Hematopoietic multipotent progenitor cell (in vitro differentiated cells): ENCODE measurements at regions not wholly inside any gene's neighbourhood (a gene's known extent, or its start where the extent isn't known, plus 50 kb on each side); places are given as distances from the start of the nearest gene placed in this dataset.
"Not testable (repeated sequence)": the region's sequence is repeated elsewhere in the genome, so short reads cannot be mapped to it uniquely, and the experiment has no call there.

ENCODE experiments used
- DNase-seq, 3 donors: peaks; one replicate each; pipeline ENCODE4 v3.0.0-alpha.2; 2011 to 2015; ENCODE audit warnings: low read depth in 2 of 3, low spot score in 2 of 3

- DNase-seq, result no peak
These were observed 62.9 kb downstream of the ACKR3 start for GRCh38 chr2:236632295-236633218.

GRCh38 chr2:236633219-236633570, 63.6 kb downstream of the ACKR3 start:
- no peak for DNase-seq

DNA sequence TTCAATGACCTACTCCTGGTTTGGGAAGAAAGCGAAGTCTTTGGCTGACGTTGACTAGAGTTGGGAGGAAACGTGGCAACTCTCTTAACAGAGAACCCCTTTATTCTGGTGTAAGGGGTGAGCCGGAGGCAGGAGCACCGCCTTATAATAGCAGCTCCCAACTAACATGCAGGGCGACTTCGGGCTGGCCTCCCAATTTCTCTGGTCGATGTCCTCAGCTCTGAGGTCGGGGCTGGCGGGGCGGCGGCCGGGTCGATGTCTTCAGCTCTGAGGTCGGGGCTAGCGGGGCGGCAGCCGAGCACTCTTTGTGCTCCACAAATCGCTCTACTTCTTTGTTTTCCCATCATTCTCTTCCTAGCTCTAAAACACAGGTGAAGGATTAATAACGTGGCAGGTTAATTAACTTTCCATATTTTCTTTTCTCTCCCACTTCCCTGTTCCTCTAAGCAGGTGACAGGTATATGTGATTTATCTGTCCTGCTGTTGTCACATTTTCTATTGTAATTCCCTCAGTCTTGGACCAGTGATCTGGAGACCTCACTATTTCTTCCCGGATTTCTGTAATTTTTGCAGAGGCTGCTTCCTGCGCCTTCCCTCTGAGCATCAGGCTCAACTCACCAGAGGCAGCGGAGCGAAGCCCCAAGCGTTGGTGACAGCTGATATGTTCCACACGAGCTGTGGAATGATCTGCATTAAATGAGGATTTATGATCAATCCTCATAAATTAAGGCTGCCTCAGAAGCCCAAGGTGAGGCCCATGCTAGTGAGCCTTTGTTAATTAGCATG, 64.3 kb downstream of the ACKR3 start:
- no peak for DNase-seq

DNA sequence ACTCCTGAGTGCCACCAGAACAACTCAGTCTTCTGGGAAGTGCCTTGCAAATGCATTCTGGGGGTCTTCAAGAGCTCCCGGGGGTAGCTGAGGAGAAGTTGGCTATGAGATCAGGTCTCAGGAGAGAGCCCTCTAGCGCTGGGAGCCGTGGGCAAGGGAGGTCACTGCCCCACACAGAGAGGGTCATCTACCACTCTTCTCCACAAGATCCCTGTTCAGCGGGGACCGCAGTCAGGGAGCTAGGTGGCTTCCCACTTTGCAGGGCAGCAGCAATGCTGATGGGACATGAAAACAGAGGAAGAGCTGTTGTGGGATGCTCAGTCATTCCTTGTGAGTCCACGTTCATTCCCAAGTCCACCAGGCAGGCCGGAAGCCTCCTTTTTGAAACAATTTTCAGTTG, 66.6 kb downstream of the ACKR3 start:
- no peak for DNase-seq

DNA sequence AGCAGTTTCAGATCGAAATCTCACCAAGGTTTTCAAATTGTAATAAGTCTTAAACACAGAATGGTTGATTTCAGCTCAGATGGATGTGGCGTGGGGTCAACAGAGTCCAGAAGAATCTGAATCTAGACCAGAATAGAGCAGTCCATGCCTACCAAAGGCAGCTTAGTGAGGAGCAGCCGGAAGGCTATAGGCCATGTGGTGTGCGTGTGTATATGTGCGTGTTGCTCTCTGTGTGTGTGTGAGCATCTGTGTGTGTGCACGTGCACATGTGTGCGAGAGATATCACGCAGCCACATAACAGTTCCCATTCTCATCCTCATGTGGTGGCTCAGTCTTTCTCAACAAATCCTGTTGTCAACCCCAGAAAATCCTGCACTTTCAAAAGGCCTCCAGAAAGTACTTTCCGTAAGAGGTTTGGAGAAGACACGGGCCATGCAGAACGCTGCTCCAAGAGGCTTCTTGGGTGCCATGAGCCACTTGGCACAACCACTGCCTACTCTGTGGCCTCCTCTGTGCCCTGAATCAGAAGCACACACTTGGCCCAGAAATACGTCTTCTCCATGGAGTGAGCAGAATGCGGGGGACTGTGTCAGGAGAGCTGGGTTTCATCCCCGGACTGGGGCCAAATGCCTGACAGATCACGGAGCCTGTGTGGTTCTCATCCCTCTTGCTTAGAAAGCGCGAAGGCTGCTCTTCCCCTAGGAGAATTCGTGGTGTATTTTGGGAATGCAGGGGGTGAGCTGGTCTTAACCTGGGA, 67.3 kb downstream of the ACKR3 start:
- DNase-seq, result no peak

DNA sequence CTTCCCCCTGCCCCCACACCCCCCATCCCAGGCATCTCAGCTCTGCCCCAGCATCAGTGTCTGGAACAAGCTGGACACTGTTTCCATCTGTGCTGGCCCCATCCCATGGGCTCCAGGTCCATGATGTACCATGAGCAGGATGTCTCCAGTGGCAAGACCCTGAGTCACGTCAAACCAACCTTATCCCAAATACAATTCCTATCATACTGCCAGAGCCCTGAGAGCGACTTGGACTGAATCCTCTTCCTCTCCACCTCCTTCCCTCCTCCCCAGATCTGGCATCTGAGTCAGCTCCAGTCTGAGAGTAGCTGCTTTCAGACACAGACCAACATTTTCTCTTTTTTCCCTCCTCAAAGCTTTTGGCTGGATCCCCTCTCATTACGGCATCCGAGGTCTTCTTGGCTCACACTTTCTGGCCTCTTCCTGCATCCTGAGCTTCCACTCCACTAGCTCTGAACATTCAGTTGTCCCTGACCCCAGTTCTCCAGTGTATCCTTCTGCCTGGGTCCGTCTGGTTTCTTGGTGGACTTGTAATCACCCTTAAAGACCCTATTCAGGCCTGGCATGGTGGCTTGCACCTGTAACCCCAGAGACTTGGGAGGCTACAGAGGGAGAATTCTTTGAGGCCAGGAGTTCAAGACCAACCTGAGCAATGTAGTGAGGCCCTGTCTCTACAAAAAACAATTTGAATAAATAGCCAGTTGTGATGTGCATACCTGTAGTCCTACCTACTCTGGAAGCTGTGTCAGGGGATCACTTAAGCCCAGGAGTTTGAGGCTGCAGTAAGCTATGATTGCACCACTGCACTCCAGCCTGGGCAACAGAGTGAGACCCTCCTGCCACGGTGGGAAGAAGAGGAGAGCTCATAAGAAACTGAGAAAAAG, 68.3 kb downstream of the ACKR3 start:
- DNase-seq, result no peak

DNA sequence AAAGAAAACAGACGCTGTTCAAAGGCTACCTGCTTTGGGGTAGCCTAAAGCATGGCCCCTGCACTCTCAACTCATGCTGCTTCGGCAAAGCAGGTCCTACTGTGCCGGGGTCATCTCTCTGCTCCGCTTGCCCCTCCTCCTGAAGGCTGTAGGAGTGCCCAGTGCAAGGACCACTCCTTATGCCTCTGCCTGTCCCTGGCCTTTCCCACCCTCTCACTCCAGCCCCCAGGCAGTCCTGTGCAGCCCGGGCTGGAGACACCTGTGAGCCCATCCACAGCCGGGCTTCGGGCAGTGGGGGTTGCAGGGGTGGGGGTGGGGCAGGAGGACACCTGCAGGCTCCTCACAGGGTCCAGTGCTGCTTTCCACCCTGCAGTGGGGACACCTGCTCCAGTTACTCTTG, 69.1 kb downstream of the ACKR3 start:
- DNase-seq, result no peak

DNA sequence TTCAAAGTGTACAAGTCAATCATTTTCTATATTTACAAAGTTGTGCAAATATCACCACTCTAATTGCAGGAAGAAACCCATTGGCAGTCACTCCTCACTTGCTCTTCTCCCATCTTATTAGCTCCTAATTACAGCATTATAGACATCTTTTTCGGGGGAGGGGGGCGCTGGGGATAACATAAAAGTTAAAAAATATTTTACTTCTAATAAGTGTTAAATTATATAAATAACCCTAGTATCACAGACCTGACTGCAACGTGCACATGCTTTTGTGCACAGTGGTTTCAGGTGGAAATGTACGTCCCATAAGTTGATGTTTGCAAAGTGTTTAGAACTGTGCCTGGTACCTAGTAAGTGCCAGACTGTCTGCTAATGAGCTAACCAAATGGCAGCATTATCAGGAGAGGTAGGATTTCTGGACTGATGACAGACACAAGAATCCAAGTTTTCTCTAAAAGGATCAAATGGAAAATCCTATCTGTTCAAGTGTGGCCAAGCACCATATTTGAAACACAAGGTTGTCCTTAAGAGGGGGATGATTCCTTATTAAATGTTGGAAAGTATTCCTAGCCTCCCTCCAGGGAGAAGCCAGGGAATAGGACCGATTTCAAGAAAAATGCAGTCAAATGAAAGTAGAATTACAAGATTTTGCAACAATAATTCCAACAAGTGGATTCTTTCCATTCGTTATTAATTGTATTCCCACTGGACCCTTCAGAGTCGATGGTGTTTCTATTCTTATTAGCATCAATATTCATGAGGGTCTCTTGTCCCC, 70.0 kb downstream of the ACKR3 start:
- DNase-seq, result no peak

- no peak for DNase-seq
These were observed 71.6 kb downstream of the ACKR3 start for GRCh38 chr2:236641051-236641726.

DNA sequence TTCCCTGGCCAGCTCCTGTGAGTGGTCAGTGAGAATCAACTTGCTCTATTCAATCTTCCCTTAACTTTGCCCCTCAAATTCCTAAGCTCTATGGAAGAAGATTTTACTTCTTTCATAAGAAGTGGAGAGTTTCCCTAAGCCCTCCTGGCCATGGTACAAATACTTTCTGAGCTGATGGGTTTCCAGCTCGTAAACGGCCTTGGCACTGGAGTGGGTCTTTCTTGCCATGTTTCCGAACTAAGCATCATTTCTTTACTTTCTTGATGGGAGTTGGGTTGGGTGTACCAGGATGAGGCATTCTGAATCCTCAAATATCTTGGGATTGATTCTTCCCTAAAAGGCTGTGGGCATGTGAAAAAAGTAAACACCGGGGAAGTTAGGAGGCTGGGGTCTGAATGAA, 72.5 kb downstream of the ACKR3 start:
- no peak for DNase-seq

- no peak for DNase-seq
These were observed 73.1 kb downstream of the ACKR3 start for GRCh38 chr2:236642584-236643291.

DNA sequence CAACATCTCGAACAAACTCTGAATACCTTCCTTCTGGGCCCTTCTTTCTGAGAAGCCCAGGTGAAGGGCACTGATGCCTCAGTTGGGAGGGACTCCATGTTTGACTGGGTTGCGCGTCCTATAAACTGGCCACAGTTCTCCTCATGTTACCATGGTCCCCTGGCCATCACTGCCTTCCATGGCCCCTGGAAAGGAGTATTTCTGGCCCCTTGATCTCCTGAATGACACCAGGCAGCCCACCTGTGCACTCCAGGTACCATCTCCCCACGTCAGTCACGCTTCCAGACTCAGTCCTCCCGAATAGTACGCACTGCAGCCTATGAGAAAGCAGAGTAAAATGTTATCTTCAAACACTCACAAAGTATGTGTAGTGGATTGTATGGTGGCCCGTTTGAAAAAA, 73.9 kb downstream of the ACKR3 start:
- DNase-seq, result no peak

GRCh38 chr2:236644067-236644466, 74.4 kb downstream of the ACKR3 start:
- DNase-seq, result no peak

- DNase-seq, result no peak
These were observed 74.9 kb downstream of the ACKR3 start for GRCh38 chr2:236644502-236644911.

- not testable (repeated sequence) for DNase-seq
These were observed 75.5 kb downstream of the ACKR3 start for GRCh38 chr2:236645141-236645540.

GRCh38 chr2:236646441-236646840, 76.8 kb downstream of the ACKR3 start:
- no peak for DNase-seq

DNA sequence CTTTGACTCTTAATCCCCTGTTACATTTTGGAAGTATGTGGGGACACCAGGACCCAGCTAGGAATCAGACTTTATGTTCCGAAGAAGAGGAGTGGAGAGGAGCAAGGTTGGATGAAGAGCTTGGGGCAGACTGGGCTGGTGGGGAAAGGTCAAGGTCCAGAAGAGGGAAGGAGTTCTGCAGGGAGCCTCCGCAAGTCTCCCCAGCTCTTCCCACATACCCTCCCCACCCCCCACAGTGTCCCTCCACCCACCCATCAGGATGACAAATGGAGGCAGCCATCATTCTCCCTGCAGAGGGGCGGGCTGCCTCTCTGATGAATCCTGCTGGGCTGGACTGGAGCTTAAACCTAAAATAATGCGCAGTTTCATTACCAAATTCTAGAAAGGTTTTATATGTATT, 77.2 kb downstream of the ACKR3 start:
- DNase-seq, result no peak

- no peak for DNase-seq
These were observed 78.0 kb downstream of the ACKR3 start for GRCh38 chr2:236647621-236648020.
